H7 (cell line): ENCODE measurements at regions not wholly inside any gene's neighbourhood (a gene's known extent, or its start where the extent isn't known, plus 50 kb on each side); places are given as distances from the start of the nearest gene placed in this dataset.
"Not testable (repeated sequence)": the region's sequence is repeated elsewhere in the genome, so short reads cannot be mapped to it uniquely, and the experiment has no call there.

ENCODE experiments used
- DNase-seq: peaks from one replicate; pipeline ENCODE4 v3.0.0; 2012
- H3K27me3 ChIP-seq: 2 replicates; pipeline ENCODE4 v1.6.0; 2011; ENCODE audit warnings: mild to moderate bottlenecking, low read length; ENCODE audit not compliant: control insufficient read depth, insufficient read depth
- H3K36me3 ChIP-seq: replicated peaks from 2 replicates; pipeline ENCODE4 v1.5.1; 2011; ENCODE audit warnings: low read length; ENCODE audit not compliant: control insufficient read depth, insufficient read depth
- H3K4me3 ChIP-seq: 2 replicates; pipeline ENCODE4 v1.5.1; 2011; ENCODE audit warnings: low read depth, mild to moderate bottlenecking, control low read depth, low read length, moderate library complexity; ENCODE audit not compliant: insufficient read depth

DNA sequence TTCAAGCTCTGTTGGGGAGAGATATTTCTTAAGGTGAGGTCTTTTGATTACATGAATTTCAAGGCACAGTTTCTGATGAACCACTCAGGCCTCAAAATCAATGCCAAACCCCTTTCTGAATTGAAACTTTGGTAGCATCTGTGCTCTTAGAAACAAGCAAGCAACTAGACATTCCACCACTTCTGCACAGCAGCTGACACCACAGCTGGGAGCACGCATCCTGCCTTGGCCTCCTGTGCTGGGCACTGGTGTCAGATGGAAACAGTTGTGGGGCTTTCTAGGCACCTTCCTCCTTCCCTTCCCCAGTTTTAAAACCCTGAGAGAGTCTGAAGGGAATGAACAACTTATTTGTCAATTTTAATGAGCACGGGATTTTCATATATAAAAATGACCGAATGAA, 360.2 kb downstream of the ADGRL2 start:
- no peak for DNase-seq
- H3K4me3 ChIP-seq: no peak overlapping the region
- no peaks in the 10 kb centered on the region for H3K27me3 ChIP-seq
- no peaks in the 10 kb centered on the region for H3K36me3 ChIP-seq

DNA sequence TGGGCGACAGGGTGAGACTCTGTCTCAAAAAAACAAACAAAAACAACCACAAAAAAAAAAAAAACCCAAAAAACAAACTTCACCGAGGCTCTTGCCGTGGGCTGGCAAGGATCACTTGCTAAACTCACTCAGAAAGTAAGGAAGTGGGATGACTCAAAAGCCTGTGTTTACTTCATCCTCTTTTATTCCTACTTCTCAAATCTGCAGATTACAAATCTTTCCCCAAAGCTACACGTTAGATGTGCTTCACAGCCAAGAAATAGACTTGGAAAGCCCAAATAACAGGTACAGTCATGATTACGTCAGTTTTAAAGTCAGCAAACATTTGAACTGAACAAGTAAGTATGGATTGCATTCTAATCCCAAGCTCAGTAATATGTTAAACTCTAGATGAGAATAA, 359.3 kb downstream of the ADGRL2 start:
- H3K4me3 ChIP-seq: no peak overlapping the region
- peaks cover 3% of the 10 kb centered on the region; the same call in 1 of the 2 replicates for H3K27me3 ChIP-seq
- DNase-seq: no peak
- H3K36me3 ChIP-seq: no peaks in the 10 kb centered on the region

DNA sequence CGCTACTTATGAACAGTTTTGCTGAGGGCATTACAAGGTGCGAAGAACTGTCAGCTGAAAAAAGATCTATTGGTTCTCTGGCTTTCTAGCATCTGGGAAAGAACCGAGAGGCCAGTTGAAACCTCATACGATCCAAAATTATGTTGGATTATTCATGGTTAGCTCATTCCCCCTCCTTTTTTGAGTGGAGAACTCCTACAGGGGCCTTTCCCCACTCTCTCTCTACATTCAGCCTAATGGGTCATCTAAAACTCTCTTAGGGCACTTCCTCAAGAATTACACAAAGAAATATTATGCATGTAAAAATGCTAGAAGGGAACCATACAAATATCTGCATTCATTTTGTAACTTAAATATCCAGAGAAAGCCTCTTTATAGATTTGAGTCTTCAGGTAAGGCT, 358.2 kb downstream of the ADGRL2 start:
- Histone ChIP-seq H3K4me3 (no peak overlapping the region), H3K27me3 (peaks cover 3% of the 10 kb centered on the region; the same call in 1 of the 2 replicates), H3K36me3 (no peaks in the 10 kb centered on the region)
- DNase-seq: no peak

DNA sequence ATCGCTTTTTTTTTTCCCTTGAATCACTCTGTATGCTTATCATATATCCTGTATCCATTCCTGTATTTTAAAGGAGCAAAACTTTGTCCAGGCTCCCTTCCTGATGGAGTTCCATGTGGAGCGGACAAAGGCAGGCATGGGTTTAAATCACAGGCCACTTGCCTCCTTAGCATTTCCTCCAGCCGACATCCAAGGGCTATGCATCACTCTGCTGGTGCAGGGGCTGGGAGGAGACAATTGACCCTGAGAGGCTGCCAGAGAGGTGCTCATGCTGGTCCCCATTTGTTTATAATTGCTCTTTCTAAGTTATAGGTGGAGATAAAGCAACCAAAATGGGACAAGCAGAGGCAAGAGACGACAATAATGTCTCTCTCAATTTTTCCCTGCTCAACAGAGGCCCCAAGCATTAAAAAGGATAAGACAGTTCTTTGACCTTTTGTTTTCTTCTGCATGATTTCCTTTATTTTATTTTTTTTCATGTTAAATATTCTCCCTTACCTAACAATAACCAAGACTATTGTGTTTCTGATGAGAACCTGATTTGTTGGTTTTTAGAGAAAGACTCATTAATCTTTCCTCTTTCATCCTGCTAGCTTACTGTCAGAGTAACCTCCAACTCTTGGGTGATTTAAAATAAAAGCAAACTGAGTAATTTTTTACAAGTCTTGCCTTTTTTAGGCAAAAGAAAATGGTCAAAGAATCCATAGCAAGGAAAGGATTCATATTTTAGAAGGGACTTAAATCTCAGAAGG, 353.7 kb downstream of the ADGRL2 start:
- H3K4me3 ChIP-seq: no peak overlapping the region
- H3K36me3 ChIP-seq: no peaks in the 10 kb centered on the region
- no peak for DNase-seq
- H3K27me3 ChIP-seq: peaks cover 3% of the 10 kb centered on the region; the same call in 1 of the 2 replicates

DNA sequence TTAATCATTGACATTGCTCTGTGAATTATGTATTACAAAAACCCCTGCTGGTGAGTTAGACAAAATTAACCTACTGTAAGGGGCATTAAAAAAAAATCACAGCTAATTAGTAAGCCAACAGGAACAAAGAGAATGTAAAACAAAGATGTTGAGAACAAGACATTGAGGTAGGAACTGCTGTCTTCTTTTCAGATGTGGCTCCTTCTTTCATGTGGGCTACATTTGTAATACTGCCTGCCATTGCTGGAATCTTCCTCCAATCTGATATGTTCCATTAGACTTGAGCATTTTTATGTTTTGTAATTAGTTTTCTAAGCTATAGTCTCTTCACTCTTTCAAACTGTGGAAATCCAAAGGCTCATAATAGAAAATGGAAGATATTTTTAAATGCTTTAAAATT, 353.0 kb downstream of the ADGRL2 start:
- peaks cover 3% of the 10 kb centered on the region; the same call in 1 of the 2 replicates for H3K27me3 ChIP-seq
- no peaks in the 10 kb centered on the region for H3K36me3 ChIP-seq
- H3K4me3 ChIP-seq: no peak overlapping the region
- no peak for DNase-seq

DNA sequence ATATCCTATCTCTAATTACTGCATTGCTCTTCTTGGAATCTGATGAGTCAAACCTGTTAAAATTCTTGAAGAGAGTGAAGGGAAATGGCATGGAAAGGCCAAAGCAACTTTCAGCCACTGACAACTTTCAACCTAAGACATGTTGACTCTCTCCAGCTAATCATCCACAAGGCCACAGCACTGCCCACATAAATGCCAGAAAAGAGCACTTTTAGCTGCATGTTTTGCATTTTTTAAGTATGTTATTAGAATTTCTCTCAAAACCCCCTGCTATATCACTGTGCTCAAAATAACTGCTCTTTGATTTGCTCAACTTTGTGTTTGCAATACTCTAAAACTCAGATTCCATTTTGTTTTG, 352.5 kb downstream of the ADGRL2 start:
- no peak overlapping the region for H3K4me3 ChIP-seq
- no peak for DNase-seq
- H3K27me3 ChIP-seq: peaks cover 3% of the 10 kb centered on the region; the same call in 1 of the 2 replicates
- H3K36me3 ChIP-seq: no peaks in the 10 kb centered on the region

DNA sequence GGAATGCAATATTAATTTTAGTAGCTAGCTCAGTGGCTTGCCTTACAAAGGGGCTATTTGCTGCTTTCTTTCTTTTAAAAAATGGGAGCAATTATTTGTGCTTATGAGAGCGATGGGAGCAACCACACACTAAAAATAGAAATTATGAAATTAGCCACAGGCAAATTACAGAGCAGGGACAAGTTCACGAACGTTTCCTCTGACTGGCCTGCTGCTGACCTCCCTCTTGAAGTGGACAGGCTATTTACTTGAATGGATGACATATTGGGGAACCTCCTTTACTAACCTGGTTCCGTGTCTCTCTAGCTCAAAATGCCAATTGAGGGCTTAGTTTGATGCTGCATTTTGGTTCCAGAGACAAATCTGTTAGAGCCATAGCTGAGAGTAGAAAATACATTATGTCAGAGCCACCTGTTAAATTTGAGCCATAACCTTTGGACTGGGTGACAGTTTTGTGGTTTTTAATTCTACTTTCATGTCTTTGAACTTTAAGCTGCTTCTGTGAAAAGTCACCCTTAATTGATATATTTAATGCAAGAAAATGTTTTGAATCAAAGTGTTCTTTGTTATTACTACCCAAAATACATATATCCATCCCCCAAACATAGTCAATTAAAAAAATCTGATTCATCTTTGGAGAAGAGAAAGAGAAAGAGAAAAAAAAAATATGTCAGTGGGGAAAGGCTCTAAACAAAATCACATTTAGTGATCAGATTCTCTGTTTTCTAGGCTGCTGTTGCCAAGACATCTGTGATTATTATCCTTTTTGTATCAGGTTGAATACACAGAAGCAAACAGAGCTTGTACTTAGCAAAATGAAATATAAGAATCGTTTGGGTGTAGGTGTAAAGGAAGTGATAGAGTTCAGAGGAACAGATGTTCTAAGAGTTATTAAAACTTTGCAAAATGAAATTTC, 351.9 kb downstream of the ADGRL2 start:
- DNase-seq: no peak
- Histone ChIP-seq H3K4me3 (no peak overlapping the region), H3K36me3 (no peaks in the 10 kb centered on the region), H3K27me3 (peaks cover 3% of the 10 kb centered on the region; the same call in 1 of the 2 replicates)

DNA sequence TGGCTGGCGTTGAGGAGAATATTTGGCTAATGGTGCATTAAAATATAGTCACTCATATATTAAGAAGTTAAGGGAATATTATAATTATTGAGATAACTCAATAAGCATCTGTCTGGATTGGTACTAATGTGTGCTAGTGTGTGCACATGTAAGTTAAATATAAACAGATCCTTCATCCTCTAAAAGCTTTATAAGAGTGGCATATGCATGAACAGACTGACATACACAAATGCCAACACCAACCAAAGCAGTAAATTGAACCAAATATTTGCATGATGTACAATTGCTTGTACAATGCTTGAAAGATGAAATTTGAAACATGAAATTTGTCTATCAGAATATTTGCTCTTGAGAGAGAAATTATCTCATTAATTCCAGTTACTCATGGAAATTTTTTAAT, 344.9 kb downstream of the ADGRL2 start:
- no peak for DNase-seq
- Histone ChIP-seq H3K27me3 (no peaks in the 10 kb centered on the region), H3K36me3 (no peaks in the 10 kb centered on the region), H3K4me3 (no peak overlapping the region)

DNA sequence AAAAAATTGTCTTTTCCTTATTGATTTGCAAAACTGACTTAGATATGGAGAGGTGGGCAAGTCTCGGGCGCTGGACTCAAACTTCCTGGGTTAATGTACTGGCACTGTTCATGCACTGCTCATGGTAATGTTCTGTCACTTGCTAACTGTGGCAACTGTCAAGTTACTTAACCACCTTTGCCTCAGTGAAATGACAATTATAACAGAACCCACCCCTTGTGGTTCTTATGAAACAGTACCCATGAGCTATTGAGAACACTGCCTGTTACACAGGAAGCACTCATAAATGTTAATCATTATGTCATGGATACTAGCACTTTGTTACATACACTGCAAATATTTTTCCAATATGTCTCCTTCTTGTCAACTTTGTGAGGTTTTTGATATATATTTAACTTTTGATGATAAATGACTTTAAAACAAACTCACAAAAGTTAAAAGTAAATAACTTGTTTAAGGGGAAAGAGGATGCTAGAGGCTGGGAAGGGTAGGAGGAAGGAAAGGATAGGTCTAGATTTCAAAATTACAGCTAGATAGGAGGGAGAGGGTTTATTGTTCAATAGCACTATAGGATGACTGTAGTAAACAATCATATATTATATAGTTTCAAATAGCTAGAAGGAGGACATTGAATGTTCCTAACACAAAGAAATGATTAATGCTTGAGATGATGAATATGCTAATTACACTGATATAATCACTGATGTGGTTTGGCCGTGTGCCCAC, 342.5 kb downstream of the ADGRL2 start:
- Histone ChIP-seq H3K27me3 (no peaks in the 10 kb centered on the region), H3K4me3 (no peak overlapping the region), H3K36me3 (no peaks in the 10 kb centered on the region)
- no peak for DNase-seq

DNA sequence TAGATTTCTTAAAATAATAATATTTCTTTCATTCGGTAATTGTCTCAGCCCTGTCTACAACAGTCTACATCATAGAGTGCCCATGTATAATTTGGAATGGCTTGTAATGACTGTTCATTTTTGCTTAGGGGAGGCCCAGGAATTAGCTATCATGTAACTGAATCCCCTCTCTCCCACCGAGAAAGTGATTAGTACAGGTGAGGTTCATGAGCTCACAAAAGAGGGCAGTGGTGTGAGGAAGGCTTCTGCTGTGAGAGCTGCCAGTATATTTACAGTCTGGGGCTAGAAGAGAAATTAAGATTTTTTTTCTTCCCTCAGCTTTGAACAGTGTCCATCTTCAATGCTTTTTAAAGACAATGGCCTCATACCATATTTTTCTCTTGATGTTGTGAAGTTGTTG, 340.7 kb downstream of the ADGRL2 start:
- peak; percentile 7 for DNase-seq
- no peaks in the 10 kb centered on the region for H3K36me3 ChIP-seq

DNA sequence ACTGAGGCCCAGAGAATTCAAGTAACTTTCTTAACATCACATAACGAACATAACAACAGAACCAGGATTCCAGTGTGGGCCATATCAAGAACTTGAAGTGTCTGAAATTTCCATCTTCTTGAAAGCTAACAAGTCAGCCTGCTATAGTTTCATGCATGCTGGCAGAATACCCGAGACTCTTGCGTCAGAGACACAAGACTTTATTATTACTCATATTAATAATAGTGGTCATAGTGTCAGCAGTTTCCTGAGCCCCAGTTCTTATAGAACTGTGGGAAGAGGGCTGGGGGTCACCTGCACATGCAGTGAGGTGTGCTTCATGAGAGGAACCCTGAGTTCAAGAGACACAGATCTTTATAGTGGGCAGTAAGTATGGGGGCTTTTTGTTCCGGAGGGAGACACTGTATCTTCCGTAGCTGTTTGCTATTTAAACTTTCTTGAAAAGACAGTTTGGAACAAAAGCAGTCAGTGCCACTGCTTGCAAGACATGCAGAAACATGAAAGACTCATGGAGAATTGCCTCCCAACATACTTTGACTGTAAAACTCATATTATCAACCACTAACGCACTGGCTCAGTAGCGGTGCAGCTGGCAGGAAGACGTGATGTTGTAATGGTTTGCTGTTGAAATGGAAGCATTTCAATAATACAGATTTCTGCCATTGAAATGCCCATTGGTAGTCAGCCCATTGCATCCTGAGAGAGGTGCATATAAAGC, 339.2 kb downstream of the ADGRL2 start:
- no peak for DNase-seq
- no peaks in the 10 kb centered on the region for H3K36me3 ChIP-seq
- no peaks in the 10 kb centered on the region for H3K27me3 ChIP-seq
- no peak overlapping the region for H3K4me3 ChIP-seq

More for the DNA sequence above, 340.7 kb downstream of the ADGRL2 start:
- Histone ChIP-seq H3K27me3 (no peaks in the 10 kb centered on the region), H3K4me3 (no peak overlapping the region)

DNA sequence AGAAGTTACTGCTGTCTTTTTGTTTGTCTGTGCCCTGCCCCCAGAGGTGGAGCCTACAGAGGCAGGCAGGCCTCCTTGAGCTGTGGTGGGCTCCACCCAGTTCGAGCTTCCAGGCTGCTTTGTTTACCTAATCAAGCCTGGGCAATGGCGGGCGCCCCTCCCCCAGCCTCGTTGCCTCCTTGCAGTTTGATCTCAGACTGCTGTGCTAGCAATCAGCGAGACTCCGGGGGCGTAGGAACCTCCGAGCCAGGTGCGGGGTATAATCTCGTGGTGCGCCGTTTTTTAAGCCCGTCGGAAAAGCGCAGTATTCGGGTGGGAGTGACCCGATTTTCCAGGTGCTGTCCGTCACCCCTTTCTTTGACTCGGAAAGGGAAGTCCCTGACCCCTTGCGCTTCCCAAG, 335.6 kb downstream of the ADGRL2 start:
- peak overlapping the region; percentile 30 for H3K4me3 ChIP-seq
- DNase-seq, H3K36me3 ChIP-seq, H3K27me3 ChIP-seq: not testable (repeated sequence)

DNA sequence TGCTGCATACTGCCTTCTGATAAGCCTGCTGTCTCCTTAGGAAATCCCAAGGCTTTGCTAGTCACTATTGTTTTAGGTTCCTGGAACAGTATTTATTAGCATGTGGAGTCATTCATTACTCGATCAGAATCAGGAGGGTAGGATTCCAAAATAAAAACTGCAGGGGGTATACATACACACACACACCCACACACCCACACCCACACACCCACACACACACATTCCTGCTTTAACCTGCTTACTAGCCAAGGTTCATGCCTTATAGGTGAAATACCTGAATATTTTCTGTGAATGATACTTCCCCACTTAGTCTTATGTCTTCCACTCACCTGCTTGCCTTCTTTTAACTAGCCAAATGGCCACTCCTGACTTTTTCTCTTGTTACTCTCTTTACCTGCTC, 325.1 kb downstream of the ADGRL2 start:
- no peaks in the 10 kb centered on the region for H3K36me3 ChIP-seq
- H3K27me3 ChIP-seq: peaks cover 2% of the 10 kb centered on the region; the same call in 1 of the 2 replicates
- DNase-seq: no peak
- H3K4me3 ChIP-seq: no peak overlapping the region

DNA sequence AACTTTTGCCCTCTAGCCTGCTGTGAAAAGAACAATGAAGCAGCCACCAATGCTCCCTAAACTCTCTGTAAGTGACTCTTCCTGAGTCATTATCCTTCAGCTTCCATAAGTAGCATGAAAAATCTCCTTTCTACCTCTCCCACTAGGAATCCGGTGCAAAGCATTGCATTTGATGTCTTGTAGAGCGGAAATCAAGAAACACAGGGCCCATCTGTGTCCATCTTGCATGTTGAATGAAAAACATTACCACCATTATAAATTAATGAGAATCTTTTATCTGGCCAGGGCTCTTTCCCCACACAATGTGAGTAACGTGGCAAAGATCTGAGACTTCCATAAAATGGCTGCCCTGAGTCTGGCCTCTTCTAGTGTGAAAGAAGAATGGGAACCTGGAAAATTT, 324.4 kb downstream of the ADGRL2 start:
- Histone ChIP-seq H3K4me3 (no peak overlapping the region), H3K36me3 (no peaks in the 10 kb centered on the region)
- DNase-seq: no peak

More for the DNA sequence above, 324.4 kb downstream of the ADGRL2 start:
- H3K27me3 ChIP-seq: peaks cover 2% of the 10 kb centered on the region; the same call in 1 of the 2 replicates
